Mesothelial cell of epicardium (in vitro differentiated cells): ENCODE measurements at regions not wholly inside any gene's neighbourhood (a gene's known extent, or its start where the extent isn't known, plus 50 kb on each side); places are given as distances from the start of the nearest gene placed in this dataset.
"Not testable (repeated sequence)": the region's sequence is repeated elsewhere in the genome, so short reads cannot be mapped to it uniquely, and the experiment has no call there.

Experiments used
- DNase-seq, 2 experiments: peaks; one replicate each; pipeline ENCODE4 v3.0.0; 2021; ENCODE audit warnings: low spot score in 2 of 2; ENCODE audit not compliant: unreplicated experiment in 2 of 2
- H3K27ac Mint-ChIP-seq: 2 replicates; pipeline ENCODE4 v1.8.0; 2021; ENCODE audit warnings: mixed read lengths
- H3K27me3 Mint-ChIP-seq: 2 replicates; pipeline ENCODE4 v1.8.0; 2021; ENCODE audit warnings: low read depth, mixed read lengths
- H3K36me3 Mint-ChIP-seq: 2 replicates; pipeline ENCODE4 v1.8.0; 2021; ENCODE audit warnings: mixed read lengths
- H3K4me1 Mint-ChIP-seq: 2 replicates; pipeline ENCODE4 v1.8.0; 2021; ENCODE audit warnings: mixed read lengths
- H3K4me3 Mint-ChIP-seq: 2 replicates; pipeline ENCODE4 v1.8.0; 2021; ENCODE audit warnings: mild to moderate bottlenecking, moderate library complexity, mixed read lengths
- H3K9me3 Mint-ChIP-seq: 2 replicates; pipeline ENCODE4 v1.8.0; 2021; ENCODE audit warnings: mixed read lengths
- CTCF ChIP-seq: fragments of 200-600 bp; sonication (generic); IDR thresholded peaks from one replicate; pipeline ENCODE4 v1.5.0; 2021; ENCODE audit warnings: antibody characterized with exemption; ENCODE audit not compliant: unreplicated experiment

GRCh38 chr1:119210296-119210649, 69.8 kb upstream of the WARS2 start:
- no peak for TF ChIP-seq CTCF
- H3K27me3 Mint-ChIP-seq, result no peaks in the 10 kb centered on the region
- H3K9me3 Mint-ChIP-seq, result peaks cover 10% of the 10 kb centered on the region
- no peaks in the 10 kb centered on the region for H3K36me3 Mint-ChIP-seq
- H3K4me1 Mint-ChIP-seq, result peaks cover 2% of the 10 kb centered on the region
- no peak overlapping the region for H3K27ac Mint-ChIP-seq
- H3K4me3 Mint-ChIP-seq, result no peak overlapping the region
- no peak for DNase-seq

GRCh38 chr1:119213213-119213612, 72.8 kb upstream of the WARS2 start:
- H3K9me3 Mint-ChIP-seq, result peaks cover 10% of the 10 kb centered on the region
- not testable (repeated sequence) for H3K27ac Mint-ChIP-seq, H3K36me3 Mint-ChIP-seq, H3K4me3 Mint-ChIP-seq, H3K27me3 Mint-ChIP-seq, H3K4me1 Mint-ChIP-seq, DNase-seq

GRCh38 chr1:119214961-119215360, 74.5 kb upstream of the WARS2 start:
- not testable (repeated sequence) for H3K4me3 Mint-ChIP-seq, H3K27me3 Mint-ChIP-seq, DNase-seq, H3K4me1 Mint-ChIP-seq, H3K36me3 Mint-ChIP-seq, H3K27ac Mint-ChIP-seq
- H3K9me3 Mint-ChIP-seq, result peaks cover 10% of the 10 kb centered on the region

- Mint-ChIP-seq H3K4me3 (no peak overlapping the region), H3K4me1 (no peaks in the 10 kb centered on the region), H3K36me3 (no peaks in the 10 kb centered on the region), H3K9me3 (peaks cover 8% of the 10 kb centered on the region), H3K27me3 (no peaks in the 10 kb centered on the region), H3K27ac (no peak overlapping the region)
- TF ChIP-seq CTCF, result no peak
- no peak for DNase-seq
Measured at GRCh38 chr1:119217309-119217828, 76.9 kb upstream of the WARS2 start.

GRCh38 chr1:119219711-119220110, 79.3 kb upstream of the WARS2 start:
- no peak for DNase-seq
- no peak overlapping the region for H3K4me3 Mint-ChIP-seq
- no peaks in the 10 kb centered on the region for H3K9me3 Mint-ChIP-seq
- H3K27ac Mint-ChIP-seq, result no peak overlapping the region
- H3K4me1 Mint-ChIP-seq, result no peaks in the 10 kb centered on the region
- TF ChIP-seq CTCF, result no peak
- H3K36me3 Mint-ChIP-seq, result no peaks in the 10 kb centered on the region
- H3K27me3 Mint-ChIP-seq, result no peaks in the 10 kb centered on the region

GRCh38 chr1:119220991-119221390, 80.5 kb upstream of the WARS2 start:
- no peak overlapping the region for H3K4me3 Mint-ChIP-seq

More at GRCh38 chr1:119220991-119221390, 80.5 kb upstream of the WARS2 start:
- H3K27ac Mint-ChIP-seq, result no peak overlapping the region
- DNase-seq, result no peak
- no peaks in the 10 kb centered on the region for H3K27me3 Mint-ChIP-seq
- no peaks in the 10 kb centered on the region for H3K36me3 Mint-ChIP-seq
- peaks cover under 1% of the 10 kb centered on the region for H3K4me1 Mint-ChIP-seq
- no peak for TF ChIP-seq CTCF
- no peaks in the 10 kb centered on the region for H3K9me3 Mint-ChIP-seq
